ENCODE measurements at regions not wholly inside any gene's neighbourhood (a gene's known extent, or its start where the extent isn't known, plus 50 kb on each side); places are given as distances from the start of the nearest gene placed in this dataset.

- DNase-seq: no peak
These were observed 184.4 kb downstream of the KIF26A start for GRCh38 chr14:104322531-104323366.

DNA sequence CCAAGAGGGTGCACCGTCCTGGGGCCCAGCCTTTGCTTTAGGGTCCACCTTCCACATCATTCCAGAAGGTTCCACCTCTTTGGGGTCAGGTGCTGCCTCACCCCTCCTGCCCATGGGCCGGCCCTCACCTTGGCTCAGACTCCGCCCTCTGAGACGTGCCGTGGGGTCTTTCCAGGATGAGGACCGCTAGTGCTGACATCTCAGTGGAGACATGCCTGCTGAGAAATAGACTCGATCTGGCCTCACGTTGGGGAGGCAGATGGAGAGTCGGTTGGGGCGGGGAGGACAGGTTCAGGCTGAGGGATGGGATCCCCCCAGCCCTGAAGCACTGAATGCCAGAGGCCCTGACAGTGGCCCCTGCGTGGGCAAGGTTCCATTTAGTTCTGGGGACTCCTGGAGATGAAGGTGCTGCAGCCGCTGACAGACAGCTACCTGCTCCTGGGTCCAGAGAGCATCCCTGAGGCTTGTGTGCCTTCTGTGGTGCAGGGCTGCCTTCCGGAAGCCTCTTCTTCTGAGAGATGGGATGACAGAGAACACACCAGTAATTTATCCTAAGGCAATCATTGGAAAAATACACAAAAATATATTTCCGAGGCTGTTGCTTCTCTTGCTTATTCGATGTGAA is 185.3 kb downstream of the KIF26A start:
- DNase-seq: no peak

GRCh38 chr14:104326848-104327247 is 188.5 kb downstream of the KIF26A start:
- no peak for DNase-seq

DNA sequence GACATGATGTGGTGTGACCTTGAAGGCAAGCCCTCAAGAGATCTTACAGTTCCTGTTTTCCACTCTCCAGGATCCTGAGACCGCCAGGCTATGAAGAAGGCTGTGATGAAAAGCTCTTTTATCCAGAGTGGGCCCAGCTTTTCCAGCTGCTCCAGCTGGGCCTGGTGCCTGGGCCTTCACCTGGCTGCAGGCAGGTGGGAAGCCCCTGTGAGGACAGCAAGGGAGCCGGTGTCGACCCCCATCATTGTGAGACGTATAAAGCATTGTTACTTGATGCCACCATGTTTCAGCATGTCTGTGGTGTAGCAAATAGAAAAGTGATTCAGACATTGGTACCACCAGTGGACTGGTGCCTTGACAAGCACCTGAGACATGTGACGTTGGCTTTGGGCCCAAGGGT is 190.2 kb downstream of the KIF26A start:
- DNase-seq: no peak

DNA sequence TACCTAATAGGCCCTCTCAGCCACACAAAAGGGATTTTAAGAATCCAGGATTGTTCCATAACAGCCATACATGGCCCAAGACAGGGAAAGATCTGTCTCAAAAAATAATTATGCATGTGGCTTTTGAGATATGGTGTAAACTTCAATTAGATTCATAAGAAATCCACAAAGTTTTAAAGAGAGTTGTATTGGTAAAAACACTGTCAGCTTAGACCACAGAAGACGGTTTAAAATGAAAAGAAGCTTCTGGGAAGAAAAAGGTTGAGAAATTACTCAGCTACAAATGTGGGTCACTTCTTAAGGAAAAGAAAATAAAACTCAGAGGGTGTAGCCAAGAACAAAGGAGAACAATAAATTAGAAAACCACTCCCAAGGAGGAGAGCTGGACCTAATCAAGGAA is 191.4 kb downstream of the KIF26A start:
- DNase-seq: no peak

DNA sequence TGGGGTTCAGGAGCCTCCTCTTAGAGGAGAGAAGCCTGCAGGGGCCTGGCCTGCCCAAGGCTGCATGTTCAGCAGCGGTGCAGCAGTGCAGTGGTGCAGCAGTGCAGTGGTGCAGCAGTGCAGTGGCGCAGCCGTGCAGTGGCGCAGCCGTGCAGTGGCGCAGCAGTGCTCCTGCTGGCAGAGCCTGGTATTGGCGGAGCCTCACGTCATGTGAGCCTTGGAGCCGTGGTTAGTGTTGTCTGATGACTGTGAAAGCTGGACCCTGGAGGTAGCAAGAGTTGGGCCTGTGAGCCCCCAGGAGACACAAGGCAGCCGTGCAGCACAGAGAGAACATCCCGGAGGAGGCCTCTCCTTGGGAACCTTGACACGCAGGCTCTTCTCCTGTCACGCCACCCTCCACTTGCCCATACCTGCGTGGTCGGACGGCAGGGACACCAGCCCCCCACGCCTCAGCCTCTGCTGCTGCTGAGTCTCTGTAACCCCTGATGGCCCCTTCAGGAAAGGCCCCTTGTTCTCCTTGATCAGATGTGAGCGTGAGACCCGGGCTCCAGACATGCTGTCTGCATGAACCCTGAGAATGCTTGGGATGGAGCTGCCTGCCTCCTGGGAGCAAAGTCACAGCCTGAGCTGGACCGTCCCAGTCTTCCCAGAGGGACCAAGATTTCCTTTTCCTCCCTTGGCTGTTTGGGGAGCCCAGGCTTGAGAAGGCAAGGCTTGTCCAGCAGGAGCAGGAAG is 193.7 kb downstream of the KIF26A start:
- DNase-seq: no peak

DNA sequence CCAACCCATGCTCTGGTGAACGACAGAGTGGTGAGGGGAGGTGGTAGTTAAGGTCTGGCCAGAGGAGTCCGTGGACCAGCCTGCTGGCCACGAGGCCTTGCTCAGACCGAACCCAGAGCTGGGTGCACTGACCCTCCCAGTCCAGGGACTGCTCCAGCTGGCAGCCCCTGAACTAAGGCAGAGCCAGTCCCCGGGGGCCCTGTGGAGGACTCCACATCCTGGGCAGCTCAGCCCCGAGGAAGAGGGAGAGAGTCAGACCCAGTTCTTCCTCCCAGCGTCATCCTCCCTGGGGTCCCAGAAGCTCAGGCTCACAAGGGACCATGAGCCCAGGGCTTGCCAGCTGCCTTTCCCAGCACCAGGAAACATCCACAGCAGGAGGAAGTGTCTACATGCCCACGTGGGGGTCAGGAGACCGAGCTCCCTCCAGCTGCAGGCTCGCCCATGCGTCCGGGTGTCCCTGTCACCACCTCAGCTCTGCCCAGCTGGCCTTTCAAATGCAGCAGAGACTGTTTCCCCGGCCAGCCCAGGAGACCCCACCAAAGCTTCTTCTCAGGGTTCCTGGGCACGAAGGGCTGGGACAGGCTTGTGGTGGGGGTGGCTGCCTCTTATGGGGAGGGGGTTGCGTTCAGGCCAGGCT is 194.4 kb downstream of the KIF26A start:
- no peak for DNase-seq

GRCh38 chr14:104333646-104334423 is 195.4 kb downstream of the KIF26A start:
- no peak for DNase-seq

DNA sequence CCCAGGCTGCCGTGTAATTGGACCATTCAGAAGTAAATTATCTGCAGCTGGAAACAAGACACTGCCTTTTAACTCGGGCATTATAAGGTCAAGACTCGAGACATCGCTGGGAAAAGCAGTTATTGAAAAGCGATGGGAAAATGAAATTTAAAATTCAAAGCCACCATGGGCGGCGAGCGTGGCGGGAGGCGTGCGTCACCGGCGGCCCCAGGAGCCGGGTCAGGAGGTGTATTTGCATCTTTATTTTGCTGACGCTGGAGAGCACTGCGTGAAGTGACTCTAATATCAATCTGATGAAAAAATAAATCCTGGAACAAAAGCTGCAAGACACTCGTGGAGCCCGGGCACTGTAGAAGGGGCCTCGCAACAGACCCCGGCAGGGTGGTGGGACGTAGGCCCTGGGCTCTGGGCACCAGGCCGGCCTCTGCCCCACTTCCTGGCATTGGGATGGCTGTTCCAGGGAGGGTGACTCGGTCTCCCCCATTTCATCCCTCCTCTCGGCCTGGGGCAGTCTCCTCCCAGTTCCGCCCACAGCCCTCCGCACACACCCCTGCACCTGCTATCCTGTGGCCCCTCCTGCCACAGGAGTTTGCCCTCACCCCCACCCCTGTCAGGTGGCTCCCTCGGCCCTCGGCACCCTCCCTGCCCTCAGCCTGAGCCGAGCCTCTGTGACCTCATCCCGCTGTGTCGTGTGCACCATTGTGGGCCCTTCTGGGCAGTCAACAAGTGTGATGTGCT is 196.2 kb downstream of the KIF26A start:
- no peak for DNase-seq

GRCh38 chr14:104335176-104335575 is 196.8 kb downstream of the KIF26A start:
- no peak for DNase-seq

DNA sequence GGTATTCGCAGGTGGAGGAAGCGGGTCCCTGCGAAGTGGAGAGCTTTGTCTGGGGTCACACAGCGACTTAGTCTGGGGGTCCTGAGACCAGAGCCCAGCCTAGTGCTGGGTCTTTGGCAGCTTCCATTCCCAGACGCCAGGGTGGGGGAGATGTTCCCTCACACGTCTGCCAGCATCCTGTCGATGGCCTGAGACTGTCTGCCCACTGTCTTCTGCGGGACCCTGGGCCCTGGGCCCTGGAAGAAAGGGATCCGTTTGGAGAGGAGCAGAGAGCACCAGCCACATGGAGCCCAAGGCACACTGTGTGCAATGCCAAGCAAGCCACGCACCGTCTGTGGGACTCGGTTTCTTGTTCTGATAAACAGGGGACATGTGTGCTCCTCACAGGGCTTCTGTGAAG is 197.2 kb downstream of the KIF26A start:
- DNase-seq: no peak

GRCh38 chr14:104337351-104337750 is 199.0 kb downstream of the KIF26A start:
- no peak for DNase-seq

GRCh38 chr14:104339361-104339760 is 201.0 kb downstream of the KIF26A start:
- DNase-seq: no peak

GRCh38 chr14:104339829-104340228 is 201.4 kb downstream of the KIF26A start:
- DNase-seq: no peak

- peak; percentile 68 for DNase-seq
These were observed 203.4 kb downstream of the KIF26A start for GRCh38 chr14:104341532-104342434.

- no peak for DNase-seq
These were observed 204.3 kb downstream of the KIF26A start for GRCh38 chr14:104342435-104343293.

DNA sequence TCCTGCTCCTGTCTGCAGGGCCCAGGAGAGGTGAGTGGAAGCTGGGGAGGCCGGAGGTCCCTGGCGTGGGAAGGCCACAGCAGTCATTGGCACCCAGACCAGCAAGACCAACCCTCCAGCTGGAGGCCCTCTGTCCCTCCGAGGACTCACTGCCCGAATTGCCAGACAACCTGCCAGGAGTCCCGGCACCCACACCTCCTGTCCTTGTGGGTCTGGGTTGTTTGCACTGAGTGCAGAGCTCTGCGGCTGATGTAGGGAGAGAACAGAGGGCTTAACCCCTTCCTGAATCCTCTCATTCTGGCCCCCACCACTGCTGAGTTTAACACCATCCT is 204.9 kb downstream of the KIF26A start:
- no peak for DNase-seq

DNA sequence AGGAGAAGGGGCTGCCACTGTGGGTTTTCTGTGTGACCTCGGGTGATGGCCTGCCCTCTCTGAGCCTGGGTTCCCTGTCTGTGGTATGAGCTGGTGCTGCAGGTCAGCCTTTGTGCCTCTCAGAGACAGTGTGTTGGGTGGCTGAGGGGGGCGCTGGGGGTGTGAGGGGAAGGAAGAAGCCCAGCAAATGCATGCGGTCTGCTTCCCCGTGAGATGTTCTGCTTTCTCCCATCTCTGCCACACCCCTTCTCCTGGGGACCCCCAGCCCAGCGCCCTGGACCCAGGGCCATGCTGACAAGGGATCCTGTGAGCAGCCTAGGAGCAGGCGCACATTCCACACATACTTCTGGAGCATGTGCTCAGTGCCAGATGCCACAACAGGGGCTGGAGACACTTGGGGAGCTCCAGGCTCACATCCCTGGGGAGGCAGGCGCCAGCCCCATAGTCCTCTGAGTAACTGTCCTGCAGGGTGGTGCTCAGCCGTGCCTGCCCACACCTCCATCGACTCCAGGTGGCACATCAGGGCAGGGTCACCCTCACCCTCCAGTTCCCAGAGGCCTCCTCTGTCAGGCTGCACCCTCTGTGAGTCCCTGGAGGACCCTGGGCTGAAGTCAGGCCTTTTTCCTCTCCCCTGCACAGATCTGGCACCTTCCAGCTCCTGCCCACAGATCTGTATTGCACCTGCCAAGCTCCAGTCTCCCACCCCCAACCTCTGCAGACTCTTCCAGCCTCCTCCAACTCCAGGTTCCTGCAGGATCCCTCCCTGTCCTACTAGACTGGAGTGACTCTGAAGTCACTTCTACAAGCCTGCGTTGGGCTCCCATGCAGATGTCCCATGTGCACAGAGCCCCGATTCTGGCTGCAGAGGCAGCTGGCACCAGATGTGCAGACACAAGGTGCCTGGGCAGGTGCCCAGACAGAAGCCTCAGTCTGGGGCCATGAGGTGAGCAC is 205.6 kb downstream of the KIF26A start:
- no peak for DNase-seq
